Testis (tissue), 2 donors: ENCODE measurements at regions not wholly inside any gene's neighbourhood (a gene's known extent, or its start where the extent isn't known, plus 50 kb on each side); places are given as distances from the start of the nearest gene placed in this dataset.
A peak's percentile ranks its signal among the peaks of the same experiment; 100 is the strongest.
"Not testable (repeated sequence)": the region's sequence is repeated elsewhere in the genome, so short reads cannot be mapped to it uniquely, and the experiment has no call there.

Experiments used
- DNase-seq: peaks from one replicate; pipeline ENCODE4 v3.0.0-alpha.2; 2019
- H3K27ac ChIP-seq, 2 donors: fragments of 200-600 bp; sonication (generic); one replicate each; pipeline ENCODE4 v1.5.1; 2019
- H3K27me3 ChIP-seq: fragments of 200-600 bp; sonication (generic); one replicate; pipeline ENCODE4 v1.5.1; 2019
- H3K36me3 ChIP-seq: fragments of 200-600 bp; sonication (generic); one replicate; pipeline ENCODE4 v1.5.1; 2017; ENCODE audit warnings: low read depth; ENCODE audit errors: missing control alignments
- H3K4me1 ChIP-seq: fragments of 200-600 bp; sonication (generic); one replicate; pipeline ENCODE4 v1.5.1; 2019
- H3K4me3 ChIP-seq, 2 donors: fragments of 200-600 bp; sonication (generic); one replicate each; pipeline ENCODE4 v1.5.1; 2017 to 2019
- H3K9me3 ChIP-seq: fragments of 200-600 bp; sonication (generic); one replicate; pipeline ENCODE4 v1.5.1; 2017
- CTCF ChIP-seq, 3 experiments: fragments of 450-650 bp in 2 of 3; fragments of 200-600 bp in 1 of 3; sonication (generic) in 1 of 3; IDR thresholded peaks; one replicate each; pipeline ENCODE4 v1.5.1; 2016 to 2019; ENCODE audit warnings: antibody characterized with exemption in 3 of 3, mild to moderate bottlenecking in 2 of 3, moderate library complexity in 1 of 3
- POLR2A ChIP-seq: fragments of 450-650 bp; IDR thresholded peaks from one replicate; pipeline ENCODE4 v1.6.1; 2017; ENCODE audit warnings: antibody characterized with exemption, mild to moderate bottlenecking, moderate library complexity
- WGBS, 2 donors: methylation state at CpG; one replicate each; pipeline ENCODE4 v1.1.5; 2018; 5-methylcytosine and 5-hydroxymethylcytosine counted together
- intact Hi-C: fragments of 100-400 bp; cut with DNase I; formaldehyde crosslinking; loops from one replicate; pipeline ENCODE4 v1.15.1; 2023; ENCODE audit warnings: low total_unique reads

- TF ChIP-seq POLR2A (no peak), CTCF (IDR thresholded peaks at IDR 0.05) (no peak)
- WGBS, 2 donors: 88 to 98% methylated on average over 4 to 12 of the region's 12 CpGs
- Histone ChIP-seq H3K27ac (no peak overlapping the region), H3K36me3 (no peaks in the 10 kb centered on the region), H3K27me3 (no peaks in the 10 kb centered on the region), H3K9me3 (no peaks in the 10 kb centered on the region), H3K4me1 (no peaks in the 10 kb centered on the region), H3K4me3 (no peak overlapping the region)
- intact Hi-C loops: no loop called here
- no peak for DNase-seq
Observed at GRCh38 chr13:54787754-54788153, 1759.1 kb downstream of the OLFM4 start.

- no peaks in the 10 kb centered on the region for H3K4me1 ChIP-seq
- H3K36me3 ChIP-seq: no peaks in the 10 kb centered on the region
- H3K4me3 ChIP-seq: peak overlapping the region; percentile 27 to 52
- H3K27me3 ChIP-seq: no peaks in the 10 kb centered on the region
- peak; percentile 20 for DNase-seq
- intact Hi-C loops: no loop called here
- H3K27ac ChIP-seq: no peak overlapping the region
- no peak for TF ChIP-seq POLR2A
- no peak for TF ChIP-seq CTCF (IDR thresholded peaks at IDR 0.05)
- no peaks in the 10 kb centered on the region for H3K9me3 ChIP-seq
- WGBS, 2 donors: 49 to 64% methylated on average over 6 to 33 of the region's 37 CpGs
Observed at GRCh38 chr13:54799621-54800226, 1771.1 kb downstream of the OLFM4 start.

- DNase-seq: no peak
- Histone ChIP-seq H3K27ac (no peak overlapping the region), H3K4me1 (no peaks in the 10 kb centered on the region), H3K4me3 (no peak overlapping the region), H3K36me3 (no peaks in the 10 kb centered on the region), H3K27me3 (no peaks in the 10 kb centered on the region), H3K9me3 (no peaks in the 10 kb centered on the region)
- TF ChIP-seq POLR2A: no peak
- no peak for TF ChIP-seq CTCF (IDR thresholded peaks at IDR 0.05)
- 89 to 98% methylated on average over 4 of the region's 4 CpGs for WGBS, 2 donors
- intact Hi-C loops: no loop called here
Observed at GRCh38 chr13:54802226-54802625, 1773.6 kb downstream of the OLFM4 start.

GRCh38 chr13:54805743-54806142 lies 1777.1 kb downstream of the OLFM4 start:
- TF ChIP-seq CTCF (IDR thresholded peaks at IDR 0.05): no peak
- no peak for TF ChIP-seq POLR2A
- no peaks in the 10 kb centered on the region for H3K9me3 ChIP-seq
- WGBS, 2 donors: 91 to 97% methylated on average over 3 of the region's 3 CpGs
- no peak overlapping the region for H3K4me3 ChIP-seq
- no peaks in the 10 kb centered on the region for H3K27me3 ChIP-seq
- no peak overlapping the region for H3K27ac ChIP-seq
- H3K36me3 ChIP-seq: no peaks in the 10 kb centered on the region
- H3K4me1 ChIP-seq: no peaks in the 10 kb centered on the region
- no peak for DNase-seq
- intact Hi-C loops: no loop called here

GRCh38 chr13:54821938-54822470 lies 1793.4 kb downstream of the OLFM4 start:
- H3K9me3 ChIP-seq, H3K27ac ChIP-seq, DNase-seq, H3K27me3 ChIP-seq, H3K4me3 ChIP-seq, H3K4me1 ChIP-seq, intact Hi-C loops, H3K36me3 ChIP-seq: not testable (repeated sequence)
- 67 to 73% methylated on average over 2 to 4 of the region's 4 CpGs for WGBS, 2 donors

- H3K9me3 ChIP-seq, H3K27ac ChIP-seq, DNase-seq, H3K4me1 ChIP-seq, H3K36me3 ChIP-seq, H3K27me3 ChIP-seq, intact Hi-C loops, H3K4me3 ChIP-seq: not testable (repeated sequence)
- WGBS, 2 donors: 75 to 90% methylated on average over 10 to 21 of the region's 28 CpGs
Observed at GRCh38 chr13:54829391-54830068, 1800.9 kb downstream of the OLFM4 start.
